Kidney epithelial cell (primary cell): ENCODE measurements at regions not wholly inside any gene's neighbourhood (a gene's known extent, or its start where the extent isn't known, plus 50 kb on each side); places are given as distances from the start of the nearest gene placed in this dataset.

Source experiments
- DNase-seq: peaks from one replicate; pipeline ENCODE4 v3.0.0-alpha.2; 2010; ENCODE audit warnings: low read depth
- H3K27me3 ChIP-seq: 2 replicates; pipeline ENCODE4 v1.6.0; 2011; ENCODE audit warnings: low read length; ENCODE audit not compliant: control insufficient read depth, insufficient read depth
- H3K36me3 ChIP-seq: 2 replicates; pipeline ENCODE4 v1.5.1; 2011; ENCODE audit warnings: low read length; ENCODE audit not compliant: control insufficient read depth, insufficient read depth
- H3K4me3 ChIP-seq: 2 replicates; pipeline ENCODE4 v1.5.1; 2011; ENCODE audit warnings: low read depth, mild to moderate bottlenecking, control low read depth, low read length
- CTCF ChIP-seq: IDR thresholded peaks from 2 replicates; pipeline ENCODE4 v1.5.1; 2011; ENCODE audit warnings: mild to moderate bottlenecking, moderate library complexity, low read length, control low read depth, inconsistent platforms; ENCODE audit not compliant: insufficient read depth, poor library complexity, severe bottlenecking

DNA sequence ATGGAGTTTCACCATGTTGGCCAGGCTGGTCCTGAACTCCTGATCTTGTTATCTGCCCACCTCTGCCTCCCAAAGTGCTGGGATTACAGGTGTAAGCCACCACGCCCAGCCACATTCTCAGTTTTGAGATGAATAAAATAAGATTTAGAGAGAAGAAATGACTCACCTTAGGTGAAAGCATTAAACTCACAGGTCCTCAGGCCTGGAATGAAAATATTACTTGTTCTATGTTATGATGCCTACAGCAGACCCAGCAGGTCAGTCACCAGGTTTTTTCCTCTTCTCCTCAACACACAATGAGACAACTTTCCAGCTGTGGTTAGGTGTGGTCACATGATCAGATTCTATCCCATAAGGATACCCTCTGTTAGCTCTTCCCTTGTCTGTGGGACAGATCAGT, 150.3 kb downstream of the C16orf95 start:
- no peaks in the 10 kb centered on the region for H3K27me3 ChIP-seq
- TF ChIP-seq CTCF: no peak
- no peak overlapping the region for H3K4me3 ChIP-seq
- H3K36me3 ChIP-seq: no peaks in the 10 kb centered on the region
- no peak for DNase-seq

DNA sequence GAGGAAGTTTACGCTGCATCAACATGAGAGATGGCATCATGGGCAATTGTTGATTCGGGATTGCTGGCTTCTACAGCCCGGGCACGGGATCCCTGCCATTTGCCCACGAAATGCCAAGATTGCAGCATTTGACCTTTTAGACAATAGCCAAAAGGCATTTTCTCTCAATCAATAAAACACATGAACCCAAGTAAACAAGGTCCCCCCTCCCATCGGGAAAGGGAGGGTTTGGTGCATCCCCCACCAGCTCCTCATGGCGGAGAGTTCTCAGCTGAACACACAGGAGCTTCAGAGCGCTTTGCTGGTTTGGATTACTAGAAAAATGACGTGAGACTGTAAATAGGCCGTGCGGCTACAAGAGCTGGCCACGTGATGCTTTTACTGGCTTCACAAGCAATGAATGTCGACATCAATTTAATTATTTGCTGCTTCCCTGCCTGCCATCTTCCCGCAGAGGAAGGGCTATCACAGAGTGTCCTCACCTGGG, 147.6 kb downstream of the C16orf95 start:
- H3K27me3 ChIP-seq: no peaks in the 10 kb centered on the region
- no peaks in the 10 kb centered on the region for H3K36me3 ChIP-seq
- no peak for DNase-seq
- H3K4me3 ChIP-seq: no peak overlapping the region
- no peak for TF ChIP-seq CTCF

DNA sequence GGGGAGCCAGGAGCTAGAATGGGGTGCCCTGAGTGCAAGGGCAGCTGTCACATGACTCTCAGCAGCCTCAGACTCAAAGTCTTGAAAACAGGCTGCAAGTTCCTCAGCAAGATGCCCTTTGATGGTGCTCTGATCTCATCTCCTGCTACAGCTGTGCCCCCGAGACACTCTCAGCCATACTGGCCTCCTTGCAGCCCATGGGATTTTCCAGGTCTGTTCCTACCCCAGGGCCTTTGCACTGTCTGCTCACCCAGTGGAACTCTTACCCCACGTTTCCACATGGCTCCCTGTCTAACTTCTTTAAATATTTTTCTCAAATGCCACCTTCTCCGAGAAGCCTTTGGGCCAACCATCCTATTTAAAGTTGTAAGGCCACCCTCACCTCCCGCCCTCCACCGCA, 146.9 kb downstream of the C16orf95 start:
- no peaks in the 10 kb centered on the region for H3K27me3 ChIP-seq
- H3K4me3 ChIP-seq: no peak overlapping the region
- no peaks in the 10 kb centered on the region for H3K36me3 ChIP-seq
- TF ChIP-seq CTCF: no peak
- no peak for DNase-seq

DNA sequence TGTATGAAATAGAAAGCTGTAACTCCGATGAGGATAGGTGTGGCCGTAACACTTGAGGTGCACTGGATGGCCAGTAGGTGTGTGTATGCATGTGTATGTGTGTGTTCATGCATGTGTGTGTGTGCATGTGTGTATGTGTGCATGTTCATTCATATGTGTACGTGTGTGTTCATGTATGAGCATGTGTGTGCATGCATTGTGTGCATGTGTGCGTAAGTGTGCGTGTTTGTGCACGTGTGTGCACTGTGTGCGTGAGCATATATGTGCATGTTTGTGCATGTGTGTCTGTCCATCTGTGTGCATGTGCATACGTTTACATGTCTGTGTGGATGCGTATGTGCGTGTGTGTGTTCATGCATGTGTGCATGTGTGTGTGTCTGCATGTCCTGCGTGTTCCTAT, 145.5 kb downstream of the C16orf95 start:
- no peak overlapping the region for H3K4me3 ChIP-seq
- no peak for DNase-seq
- H3K36me3 ChIP-seq: no peaks in the 10 kb centered on the region
- H3K27me3 ChIP-seq: no peaks in the 10 kb centered on the region
- TF ChIP-seq CTCF: no peak

- Histone ChIP-seq H3K27me3 (no peaks in the 10 kb centered on the region), H3K36me3 (no peaks in the 10 kb centered on the region), H3K4me3 (no peak overlapping the region)
- no peak for DNase-seq
- no peak for TF ChIP-seq CTCF
These were observed 144.6 kb downstream of the C16orf95 start for GRCh38 chr16:87172632-87173031.

GRCh38 chr16:87173294-87173893, 143.8 kb downstream of the C16orf95 start:
- Histone ChIP-seq H3K36me3 (no peaks in the 10 kb centered on the region), H3K4me3 (no peak overlapping the region), H3K27me3 (no peaks in the 10 kb centered on the region)
- TF ChIP-seq CTCF: no peak
- DNase-seq: no peak
